ENCODE measurements at regions not wholly inside any gene's neighbourhood (a gene's known extent, or its start where the extent isn't known, plus 50 kb on each side); places are given as distances from the start of the nearest gene placed in this dataset.
"Not testable (repeated sequence)": the region's sequence is repeated elsewhere in the genome, so short reads cannot be mapped to it uniquely, and the experiment has no call there.

DNA sequence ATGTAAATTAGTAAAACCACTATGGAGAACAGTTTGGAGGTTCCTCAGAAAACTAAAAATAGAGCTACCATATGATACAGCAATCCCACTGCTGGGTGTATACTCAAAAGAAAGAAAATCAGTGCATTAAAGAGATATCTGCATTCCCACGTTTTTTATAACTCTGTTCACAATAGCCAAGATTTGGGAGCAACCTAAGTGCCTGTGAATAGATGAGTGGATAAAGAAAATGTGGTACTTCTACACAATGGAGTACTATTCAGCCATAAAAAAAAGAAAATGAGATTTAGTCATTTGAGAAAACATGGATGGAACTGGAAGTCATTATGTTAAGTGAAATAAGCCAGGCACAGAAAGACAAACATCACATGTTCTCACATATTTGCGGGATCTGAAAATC lies 246.0 kb upstream of the SOX9 start:
- TF ChIP-seq, protein P1, sequence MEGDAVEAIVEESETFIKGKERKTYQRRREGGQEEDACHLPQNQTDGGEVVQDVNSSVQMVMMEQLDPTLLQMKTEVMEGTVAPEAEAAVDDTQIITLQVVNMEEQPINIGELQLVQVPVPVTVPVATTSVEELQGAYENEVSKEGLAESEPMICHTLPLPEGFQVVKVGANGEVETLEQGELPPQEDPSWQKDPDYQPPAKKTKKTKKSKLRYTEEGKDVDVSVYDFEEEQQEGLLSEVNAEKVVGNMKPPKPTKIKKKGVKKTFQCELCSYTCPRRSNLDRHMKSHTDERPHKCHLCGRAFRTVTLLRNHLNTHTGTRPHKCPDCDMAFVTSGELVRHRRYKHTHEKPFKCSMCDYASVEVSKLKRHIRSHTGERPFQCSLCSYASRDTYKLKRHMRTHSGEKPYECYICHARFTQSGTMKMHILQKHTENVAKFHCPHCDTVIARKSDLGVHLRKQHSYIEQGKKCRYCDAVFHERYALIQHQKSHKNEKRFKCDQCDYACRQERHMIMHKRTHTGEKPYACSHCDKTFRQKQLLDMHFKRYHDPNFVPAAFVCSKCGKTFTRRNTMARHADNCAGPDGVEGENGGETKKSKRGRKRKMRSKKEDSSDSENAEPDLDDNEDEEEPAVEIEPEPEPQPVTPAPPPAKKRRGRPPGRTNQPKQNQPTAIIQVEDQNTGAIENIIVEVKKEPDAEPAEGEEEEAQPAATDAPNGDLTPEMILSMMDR (IDR thresholded peaks at IDR 0.05; ENCODE audit: low read length): not testable (repeated sequence)
- not testable (repeated sequence) for TF ChIP-seq EZH2 (IDR thresholded peaks at IDR 0.05; ENCODE audit: borderline replicate concordance, low read length)

All from OCI-LY1 (cell line).